HL-60 (cell line): ENCODE measurements at regions not wholly inside any gene's neighbourhood (a gene's known extent, or its start where the extent isn't known, plus 50 kb on each side); places are given as distances from the start of the nearest gene placed in this dataset.

Experiments used
- DNase-seq, 2 experiments: peaks; one replicate each; pipeline ENCODE4 v3.0.0-alpha.2; 2010 to 2020; ENCODE audit warnings: low read depth in 1 of 2, low spot score in 1 of 2
- H3K27ac ChIP-seq: fragments of 250-450 bp; sonication (Bioruptor Pico); replicated peaks from 2 replicates; pipeline ENCODE4 v1.5.1; 2020; ENCODE audit warnings: mild to moderate bottlenecking, moderate library complexity
- H3K27me3 ChIP-seq: fragments of 250-450 bp; sonication (Bioruptor Pico); 2 replicates; pipeline ENCODE4 v1.5.1; 2021; ENCODE audit warnings: mild to moderate bottlenecking, moderate library complexity; ENCODE audit not compliant: insufficient read depth, poor library complexity, severe bottlenecking
- H3K4me3 ChIP-seq: replicated peaks from 2 replicates; pipeline ENCODE4 v1.5.1; 2011; ENCODE audit warnings: mild to moderate bottlenecking, control low read depth, low read length; ENCODE audit not compliant: insufficient read depth
- CTCF ChIP-seq: IDR thresholded peaks from one replicate; pipeline ENCODE4 v1.5.1; 2011; ENCODE audit warnings: low read length, control low read depth, inconsistent platforms; ENCODE audit not compliant: insufficient read depth
- GABPA ChIP-seq: IDR thresholded peaks from 2 replicates; pipeline ENCODE4 v1.6.1; 2012; ENCODE audit warnings: low read depth
- POLR2AphosphoS5 ChIP-seq: IDR thresholded peaks from 2 replicates; pipeline ENCODE4 v1.6.1; 2012; ENCODE audit warnings: low read depth
- REST ChIP-seq: IDR thresholded peaks from 2 replicates; pipeline ENCODE4 v1.6.1; 2012; ENCODE audit warnings: low read depth; ENCODE audit not compliant: insufficient replicate concordance
- SPI1 ChIP-seq: IDR thresholded peaks from 2 replicates; pipeline ENCODE4 v1.6.1; 2012; ENCODE audit warnings: low read depth, mild to moderate bottlenecking, borderline replicate concordance

GRCh38 chr14:101465795-101466448 lies 95.4 kb upstream of the DIO3 start:
- Histone ChIP-seq H3K27ac (no peak overlapping the region), H3K4me3 (no peak overlapping the region), H3K27me3 (no peaks in the 10 kb centered on the region)
- TF ChIP-seq CTCF (no peak), POLR2AphosphoS5 (no peak), GABPA (no peak), REST (no peak), SPI1 (no peak)
- DNase-seq = no peak

GRCh38 chr14:101466456-101467180 lies 94.7 kb upstream of the DIO3 start:
- TF ChIP-seq CTCF (no peak), GABPA (no peak), SPI1 (no peak), POLR2AphosphoS5 (no peak), REST (no peak)
- H3K4me3 ChIP-seq = no peak overlapping the region
- H3K27me3 ChIP-seq = no peaks in the 10 kb centered on the region
- no peak for DNase-seq
- H3K27ac ChIP-seq = no peak overlapping the region

- Histone ChIP-seq H3K4me3 (no peak overlapping the region), H3K27me3 (no peaks in the 10 kb centered on the region), H3K27ac (no peak overlapping the region)
- TF ChIP-seq REST = no peak
- TF ChIP-seq POLR2AphosphoS5 = no peak
- no peak for TF ChIP-seq CTCF
- TF ChIP-seq GABPA = no peak
- TF ChIP-seq SPI1 = no peak
- no peak for DNase-seq
Measured at GRCh38 chr14:101467181-101467926, 93.9 kb upstream of the DIO3 start.
